ENCODE measurements at regions not wholly inside any gene's neighbourhood (a gene's known extent, or its start where the extent isn't known, plus 50 kb on each side); places are given as distances from the start of the nearest gene placed in this dataset.

GRCh38 chr3:154981664-154982063 is 98.5 kb upstream of the MME start:
- TF ChIP-seq, protein P1, sequence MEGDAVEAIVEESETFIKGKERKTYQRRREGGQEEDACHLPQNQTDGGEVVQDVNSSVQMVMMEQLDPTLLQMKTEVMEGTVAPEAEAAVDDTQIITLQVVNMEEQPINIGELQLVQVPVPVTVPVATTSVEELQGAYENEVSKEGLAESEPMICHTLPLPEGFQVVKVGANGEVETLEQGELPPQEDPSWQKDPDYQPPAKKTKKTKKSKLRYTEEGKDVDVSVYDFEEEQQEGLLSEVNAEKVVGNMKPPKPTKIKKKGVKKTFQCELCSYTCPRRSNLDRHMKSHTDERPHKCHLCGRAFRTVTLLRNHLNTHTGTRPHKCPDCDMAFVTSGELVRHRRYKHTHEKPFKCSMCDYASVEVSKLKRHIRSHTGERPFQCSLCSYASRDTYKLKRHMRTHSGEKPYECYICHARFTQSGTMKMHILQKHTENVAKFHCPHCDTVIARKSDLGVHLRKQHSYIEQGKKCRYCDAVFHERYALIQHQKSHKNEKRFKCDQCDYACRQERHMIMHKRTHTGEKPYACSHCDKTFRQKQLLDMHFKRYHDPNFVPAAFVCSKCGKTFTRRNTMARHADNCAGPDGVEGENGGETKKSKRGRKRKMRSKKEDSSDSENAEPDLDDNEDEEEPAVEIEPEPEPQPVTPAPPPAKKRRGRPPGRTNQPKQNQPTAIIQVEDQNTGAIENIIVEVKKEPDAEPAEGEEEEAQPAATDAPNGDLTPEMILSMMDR (IDR thresholded peaks at IDR 0.05) = no peak
- no peak for TF ChIP-seq POLR2A (IDR thresholded peaks at IDR 0.05)

Data from upper lobe of left lung (tissue), 4 donors.